NCI-H2171 (cell line): ENCODE measurements at regions not wholly inside any gene's neighbourhood (a gene's known extent, or its start where the extent isn't known, plus 50 kb on each side); places are given as distances from the start of the nearest gene placed in this dataset.

ENCODE experiments used
- DNase-seq: peaks from one replicate; lab custom pipeline; 2025; lab: John Stamatoyannopoulos, UW

DNA sequence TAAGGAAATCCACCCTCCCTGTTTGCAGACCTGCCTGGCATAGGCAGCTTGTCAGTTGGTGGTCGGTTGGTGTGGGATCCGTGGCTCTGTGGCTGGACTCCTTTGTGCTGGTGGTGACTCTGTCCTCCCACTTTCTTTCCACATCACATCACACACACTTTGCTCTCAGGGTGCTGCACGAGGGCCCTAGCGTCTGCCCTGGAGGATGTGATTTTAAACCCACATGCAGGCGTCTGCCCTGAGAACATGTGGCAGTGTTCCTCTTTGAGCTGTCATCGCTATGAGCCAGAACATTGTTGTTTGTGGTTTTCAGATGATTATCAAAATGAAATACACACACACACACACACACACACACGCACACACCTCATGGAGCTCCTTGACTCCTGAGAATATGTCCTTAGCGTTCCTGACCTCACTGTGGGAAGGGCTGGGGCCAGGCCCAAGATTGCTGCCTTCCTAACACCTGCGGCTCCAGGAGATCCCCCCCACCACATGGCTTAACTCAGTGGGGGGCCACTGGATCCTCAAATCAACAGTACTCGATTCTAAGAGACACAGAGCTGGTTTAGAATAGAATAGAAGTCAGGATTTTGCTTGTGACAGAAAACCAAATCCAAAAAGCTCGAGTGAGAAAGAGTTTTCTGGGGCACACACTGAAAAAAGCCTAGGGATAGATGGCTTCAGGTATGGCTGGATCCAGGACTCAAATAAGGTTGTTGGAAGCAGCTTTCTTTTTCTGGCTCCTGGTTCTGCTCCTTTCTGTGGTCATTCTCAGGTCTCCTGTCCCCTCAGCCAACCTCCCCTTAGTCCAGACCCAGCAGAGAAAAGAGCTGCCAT lies 54.8 kb downstream of the RTP5 start:
- no peak for DNase-seq

- DNase-seq, result no peak
Observed at GRCh38 chr2:241924909-241925250, 55.4 kb downstream of the RTP5 start.

DNA sequence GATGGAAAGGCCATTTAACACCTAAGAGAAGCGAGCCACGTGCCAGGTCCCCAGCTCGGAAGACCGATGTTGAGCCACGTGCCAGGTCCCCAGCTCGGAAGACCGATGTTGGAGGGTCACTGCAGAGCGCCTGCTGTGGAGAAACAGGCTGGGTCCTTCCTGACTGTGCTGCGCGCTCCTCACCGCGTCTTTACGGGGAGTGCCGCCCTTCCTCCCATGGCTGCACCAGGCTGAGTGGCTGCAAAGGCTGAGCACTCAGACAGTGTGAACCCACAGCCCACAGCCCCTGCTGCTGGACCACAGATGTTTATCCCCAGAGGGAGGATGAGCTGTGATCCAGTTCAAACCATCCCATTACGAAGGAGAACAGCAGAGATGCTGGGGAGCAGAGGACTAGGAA lies 55.7 kb downstream of the RTP5 start:
- DNase-seq, result no peak

GRCh38 chr2:241925821-241926441 lies 56.4 kb downstream of the RTP5 start:
- DNase-seq, result no peak

- no peak for DNase-seq
Observed at GRCh38 chr2:241926541-241927311, 57.2 kb downstream of the RTP5 start.

- DNase-seq, result no peak
Observed at GRCh38 chr2:241929551-241930490, 60.3 kb downstream of the RTP5 start.

DNA sequence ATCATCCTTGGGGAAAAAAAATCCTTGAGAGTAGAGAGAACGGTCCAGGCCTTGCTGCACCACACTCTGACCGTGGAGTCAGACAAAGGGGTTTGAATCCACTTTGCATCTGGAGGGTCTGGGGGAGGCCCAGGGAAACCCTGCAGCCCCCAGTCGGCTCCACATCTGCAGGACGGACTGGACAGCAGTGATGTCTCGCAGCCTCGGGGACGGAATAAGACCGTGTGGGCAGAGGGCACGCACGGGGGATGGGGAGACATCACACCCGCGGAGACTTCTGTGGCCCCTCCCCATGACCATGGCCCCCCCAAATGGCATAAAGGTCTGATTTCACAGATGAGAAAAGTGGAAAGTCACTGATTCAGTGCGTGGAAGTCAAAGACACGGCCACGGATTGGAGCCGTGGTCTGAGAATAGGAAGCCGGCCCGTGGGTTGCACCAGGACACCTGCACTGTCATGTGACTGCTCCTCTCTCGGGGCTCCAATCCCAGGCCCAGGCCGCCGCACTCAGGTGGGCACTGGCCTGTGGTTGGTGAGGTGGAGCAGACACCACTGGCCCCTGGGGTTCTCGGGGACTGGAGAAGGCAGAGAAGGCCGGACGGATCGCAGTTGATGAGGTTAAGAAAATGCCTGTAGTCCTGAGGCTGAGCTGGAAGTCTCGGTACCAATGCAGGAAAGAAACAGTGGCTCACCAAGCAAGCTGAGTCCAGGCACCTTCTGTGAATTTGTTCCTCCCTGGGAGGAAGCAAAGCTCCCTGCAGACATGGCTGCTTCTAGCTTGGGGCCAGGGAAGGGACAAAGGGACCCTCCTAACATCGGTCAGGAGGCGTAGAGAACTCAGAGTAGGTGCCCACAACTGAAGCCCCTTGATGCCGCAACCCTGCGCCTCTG lies 61.8 kb downstream of the RTP5 start:
- no peak for DNase-seq

DNA sequence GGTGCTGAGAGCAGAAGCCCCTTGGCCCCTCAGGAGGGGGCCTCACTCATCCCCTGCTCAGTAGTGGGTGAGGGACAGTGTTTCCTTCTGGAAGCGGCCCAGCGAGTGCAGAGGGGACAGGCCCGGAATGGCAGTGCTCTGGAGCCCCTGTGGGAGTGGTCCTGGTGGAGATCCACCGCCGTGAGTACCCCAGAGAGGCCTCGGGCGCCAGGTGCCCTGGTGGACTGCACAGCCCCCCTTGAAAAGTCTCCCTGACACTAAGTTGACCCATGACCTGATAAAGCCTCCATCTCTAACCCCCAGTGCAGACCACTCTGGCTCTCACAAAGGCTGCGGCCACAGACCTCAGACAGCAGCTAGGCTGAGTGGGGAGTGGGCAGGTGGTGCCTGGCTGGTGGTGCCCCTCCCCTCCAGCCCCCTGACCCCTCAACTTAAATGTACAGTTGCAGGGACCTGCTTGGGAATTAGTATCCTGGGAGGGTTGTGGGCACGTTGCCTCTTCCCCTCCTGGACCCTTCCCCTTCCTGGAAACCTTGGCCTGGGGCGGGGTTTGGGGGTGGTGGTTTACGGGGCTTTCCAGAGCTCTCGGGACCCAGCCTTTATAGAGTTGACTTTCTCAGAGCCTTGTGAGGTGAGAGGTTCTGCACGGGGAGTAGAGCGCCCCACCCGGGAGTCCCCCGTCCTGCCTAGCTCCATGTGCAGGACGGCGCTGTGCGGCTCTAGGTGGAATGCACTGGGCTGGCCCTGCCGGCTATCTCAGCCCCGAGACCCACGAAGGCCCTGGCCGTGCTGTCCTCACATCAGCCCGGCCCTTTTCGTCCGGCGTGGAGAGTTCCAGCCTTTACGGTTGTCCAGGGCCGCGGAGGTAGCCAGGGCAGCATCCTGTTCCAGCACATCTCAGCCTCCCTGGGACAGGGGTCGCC lies 62.7 kb downstream of the RTP5 start:
- no peak for DNase-seq

GRCh38 chr2:241932899-241933178 lies 63.3 kb downstream of the RTP5 start:
- DNase-seq, result no peak

GRCh38 chr2:241933179-241933911 lies 63.8 kb downstream of the RTP5 start:
- DNase-seq, result no peak

DNA sequence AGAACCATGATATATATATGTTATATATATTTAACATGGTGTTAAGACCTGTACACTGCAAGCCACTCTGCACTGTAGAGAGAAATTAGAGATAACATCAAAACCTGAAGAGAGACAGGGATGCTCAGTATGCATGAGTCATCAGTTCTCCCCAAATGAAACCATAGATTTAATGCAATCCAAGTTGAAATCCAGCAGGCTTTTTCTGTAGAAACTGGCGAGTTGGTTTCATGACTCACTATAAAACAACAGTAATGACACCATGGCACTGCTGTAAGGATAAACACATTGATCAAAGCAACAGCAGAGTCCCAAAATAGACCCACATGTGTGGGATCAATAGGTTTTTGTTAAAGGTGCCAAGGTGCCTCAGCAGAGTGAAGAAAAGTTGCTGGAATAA lies 65.8 kb downstream of the RTP5 start:
- no peak for DNase-seq

- DNase-seq, result no peak
Observed at GRCh38 chr2:241935774-241936173, 66.2 kb downstream of the RTP5 start.

DNA sequence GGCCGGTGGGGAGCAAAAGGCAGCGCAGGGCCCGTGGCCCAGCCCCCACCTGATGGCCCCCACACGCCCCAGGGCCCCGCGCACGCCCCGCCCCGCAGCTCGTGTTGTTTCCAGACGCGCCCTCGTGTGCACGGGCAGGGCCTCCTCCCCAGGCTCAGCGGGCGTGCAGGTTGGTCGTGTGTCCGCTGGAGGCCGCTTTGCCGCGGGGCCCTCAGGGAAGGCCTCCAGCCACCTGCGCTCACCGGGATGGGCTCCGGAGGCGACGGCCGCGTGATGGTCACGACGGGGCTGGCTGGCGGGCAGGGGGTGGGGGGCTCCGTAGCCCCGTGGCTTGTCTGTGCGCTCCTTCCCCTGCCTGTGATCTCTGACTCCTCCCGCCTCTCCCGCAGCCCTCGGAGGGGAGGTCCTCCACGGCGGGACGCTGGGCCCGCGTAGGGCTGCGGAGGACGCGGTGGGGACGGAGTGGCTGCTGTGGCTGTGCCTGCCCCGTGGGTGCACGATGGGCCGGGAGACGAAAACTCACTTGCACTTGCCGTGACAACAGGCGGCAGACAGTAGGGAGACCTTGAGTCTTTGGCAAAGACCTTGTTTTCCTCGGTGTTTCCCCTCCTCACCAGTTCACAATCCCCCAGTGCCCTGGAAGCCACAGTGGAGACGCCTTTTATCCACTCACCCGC lies 67.1 kb downstream of the RTP5 start:
- DNase-seq, result no peak

DNA sequence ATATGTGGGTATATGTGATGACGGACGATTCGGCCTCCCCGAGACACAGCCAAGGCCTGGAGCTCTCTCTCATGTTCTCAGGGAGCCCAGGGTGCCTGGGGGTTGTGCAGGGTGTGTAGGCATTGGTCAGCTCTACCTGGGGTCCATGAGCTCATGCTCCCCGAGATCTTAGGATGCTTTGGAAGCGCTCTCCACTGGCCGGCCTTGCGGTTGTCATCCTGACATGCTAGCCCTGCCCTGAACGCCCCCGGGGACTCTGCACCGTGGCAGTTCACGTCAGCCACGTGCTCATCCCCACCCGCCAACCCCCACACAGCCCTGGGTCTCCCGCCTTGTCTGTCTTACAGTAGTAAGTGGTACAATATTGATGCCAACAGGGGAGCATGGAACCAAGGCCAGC lies 67.8 kb downstream of the RTP5 start:
- no peak for DNase-seq

DNA sequence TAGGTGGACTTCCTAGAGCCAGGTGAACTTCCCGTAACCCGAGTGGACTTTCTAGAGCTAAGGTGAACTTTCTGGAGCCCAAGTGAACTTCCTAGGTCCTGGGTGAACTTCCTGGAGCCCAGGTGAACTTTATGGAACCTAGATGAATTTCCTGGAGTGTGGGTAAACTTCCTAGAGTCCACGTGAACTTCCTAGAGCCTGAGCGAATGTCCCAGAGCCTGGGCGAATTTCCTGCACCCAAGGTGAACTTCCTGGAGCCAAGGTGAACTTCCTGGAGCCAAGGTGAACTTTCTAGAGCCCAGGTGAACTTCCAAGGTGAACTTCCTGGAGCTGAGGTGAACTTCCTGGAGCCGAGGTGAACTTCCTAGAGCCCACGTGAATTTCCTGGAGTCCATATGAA lies 70.0 kb downstream of the RTP5 start:
- DNase-seq, result no peak

GRCh38 chr2:241940329-241940728 lies 70.8 kb downstream of the RTP5 start:
- DNase-seq, result no peak

- no peak for DNase-seq
Observed at GRCh38 chr2:241941691-241942301, 72.3 kb downstream of the RTP5 start.
